CD14-positive monocyte (primary cell): ENCODE measurements at regions not wholly inside any gene's neighbourhood (a gene's known extent, or its start where the extent isn't known, plus 50 kb on each side); places are given as distances from the start of the nearest gene placed in this dataset.

ENCODE experiments used
- DNase-seq, 3 donors: peaks; one replicate each; pipeline ENCODE4 v3.0.0-alpha.2; 2011 to 2022
- H2AFZ ChIP-seq: 2 replicates; pipeline ENCODE4 v1.6.0; 2012; ENCODE audit warnings: mild to moderate bottlenecking, low read depth, low read length, inconsistent platforms; ENCODE audit not compliant: insufficient read depth, poor library complexity, severe bottlenecking
- H3K27ac ChIP-seq, 2 donors: 1 replicate in 1 of 2; 2 replicates in 1 of 2; pipeline ENCODE4 v1.5.1; 2012 to 2013; ENCODE audit warnings: low read length in 2 of 2, control low read depth in 1 of 2, inconsistent platforms in 1 of 2, low read depth in 1 of 2, mild to moderate bottlenecking in 1 of 2
- H3K27me3 ChIP-seq, 2 donors: one replicate each; pipeline versions ENCODE4 v1.6.0 to v1.6.1; 2011 to 2013; ENCODE audit warnings: low read length in 2 of 2; ENCODE audit not compliant: control insufficient read depth in 2 of 2, insufficient read depth in 2 of 2
- H3K36me3 ChIP-seq, 2 donors: replicated peaks in 1 of 2; 1 replicate in 1 of 2; 2 replicates in 1 of 2; pipeline versions ENCODE4 v1.5.1 to v1.6.1; 2012 to 2013; ENCODE audit warnings: low read length in 2 of 2, control low read depth in 1 of 2, inconsistent platforms in 1 of 2, mild to moderate bottlenecking in 1 of 2; ENCODE audit not compliant: insufficient read depth in 2 of 2, control insufficient read depth in 1 of 2
- H3K4me1 ChIP-seq, 2 donors: 1 replicate in 1 of 2; 2 replicates in 1 of 2; pipeline versions ENCODE4 v1.5.1 to v1.6.1; 2012 to 2013; ENCODE audit warnings: low read length in 2 of 2, control low read depth in 1 of 2, inconsistent platforms in 1 of 2, mild to moderate bottlenecking in 1 of 2, moderate library complexity in 1 of 2; ENCODE audit not compliant: insufficient read depth in 2 of 2, control insufficient read depth in 1 of 2
- H3K4me2 ChIP-seq: replicated peaks from 2 replicates; pipeline ENCODE3; 2012; ENCODE audit warnings: low read length, moderate library complexity, mild to moderate bottlenecking; ENCODE audit not compliant: poor library complexity, severe bottlenecking; ENCODE audit errors: extremely low read depth
- H3K4me3 ChIP-seq, 3 experiments: fragments of 200-600 bp in 1 of 3; sonication (generic) in 1 of 3; replicated peaks in 1 of 3; 1 replicate in 2 of 3; 2 replicates in 1 of 3; pipeline ENCODE4 v1.5.1; 2011 to 2013; ENCODE audit warnings: low read length in 3 of 3, mild to moderate bottlenecking in 3 of 3, control low read depth in 2 of 3, low read depth in 2 of 3, inconsistent platforms in 1 of 3, moderate library complexity in 1 of 3
- H3K79me2 ChIP-seq: 2 replicates; pipeline ENCODE4 v1.6.0; 2012; ENCODE audit warnings: mild to moderate bottlenecking, control low read depth, inconsistent platforms, low read length, moderate library complexity; ENCODE audit not compliant: insufficient read depth
- H3K9ac ChIP-seq: 2 replicates; pipeline ENCODE4 v1.6.0; 2017; ENCODE audit warnings: low read length, mild to moderate bottlenecking; ENCODE audit not compliant: insufficient read depth, poor library complexity, severe bottlenecking
- H3K9me3 ChIP-seq, 2 donors: replicated peaks in 1 of 2; 1 replicate in 1 of 2; 2 replicates in 1 of 2; pipeline versions ENCODE4 v1.5.1 to v1.6.1; 2012 to 2013; ENCODE audit warnings: low read length in 2 of 2, control low read depth in 1 of 2; ENCODE audit not compliant: control insufficient read depth in 1 of 2, insufficient read depth in 1 of 2
- H4K20me1 ChIP-seq: 2 replicates; pipeline ENCODE4 v1.6.0; 2012; ENCODE audit warnings: mild to moderate bottlenecking, low read length, control low read depth, moderate library complexity; ENCODE audit not compliant: insufficient read depth
- H3K27ac Mint-ChIP-seq, 7 donors: one replicate each; pipeline ENCODE4 v1.8.0; 2020; ENCODE audit warnings: mild to moderate bottlenecking in 7 of 7, mixed read lengths in 7 of 7, moderate library complexity in 6 of 7, inconsistent platforms in 2 of 7
- H3K27me3 Mint-ChIP-seq, 3 donors: one replicate each; pipeline ENCODE4 v1.8.0; 2021 to 2022; ENCODE audit warnings: low read depth in 3 of 3, mild to moderate bottlenecking in 3 of 3, mixed read lengths in 3 of 3, moderate library complexity in 3 of 3, inconsistent platforms in 1 of 3
- H3K36me3 Mint-ChIP-seq, 2 donors: one replicate each; pipeline ENCODE4 v1.8.0; 2020; ENCODE audit warnings: mixed read lengths in 2 of 2, inconsistent platforms in 1 of 2, mild to moderate bottlenecking in 1 of 2
- H3K4me1 Mint-ChIP-seq: one replicate; pipeline ENCODE4 v1.8.0; 2020; ENCODE audit warnings: mild to moderate bottlenecking, mixed read lengths
- H3K4me3 Mint-ChIP-seq, 2 donors: one replicate each; pipeline ENCODE4 v1.8.0; 2020; ENCODE audit warnings: mild to moderate bottlenecking in 2 of 2, mixed read lengths in 2 of 2, moderate library complexity in 1 of 2
- H3K9me3 Mint-ChIP-seq, 7 donors: one replicate each; pipeline ENCODE4 v1.8.0; 2020 to 2022; ENCODE audit warnings: mixed read lengths in 7 of 7, mild to moderate bottlenecking in 6 of 7, moderate library complexity in 6 of 7, inconsistent platforms in 2 of 7
- CTCF ChIP-seq: fragments of 200-600 bp; IDR thresholded peaks from one replicate; pipeline ENCODE4 v1.8.0; 2022; ENCODE audit warnings: antibody characterized with exemption, mild to moderate bottlenecking
- WGBS: methylation state at CpG from one replicate; pipeline ENCODE4 v1.1.5; 2013; ENCODE audit warnings: missing lambda C conversion rate; ENCODE audit not compliant: insufficient coverage; 5-methylcytosine and 5-hydroxymethylcytosine counted together
- intact Hi-C, 2 donors: fragments of 100-400 bp; cut with micrococcal nuclease; formaldehyde crosslinking; loops; one replicate each; pipeline versions ENCODE4 v1.15.0 to v1.15.1; 2023

DNA sequence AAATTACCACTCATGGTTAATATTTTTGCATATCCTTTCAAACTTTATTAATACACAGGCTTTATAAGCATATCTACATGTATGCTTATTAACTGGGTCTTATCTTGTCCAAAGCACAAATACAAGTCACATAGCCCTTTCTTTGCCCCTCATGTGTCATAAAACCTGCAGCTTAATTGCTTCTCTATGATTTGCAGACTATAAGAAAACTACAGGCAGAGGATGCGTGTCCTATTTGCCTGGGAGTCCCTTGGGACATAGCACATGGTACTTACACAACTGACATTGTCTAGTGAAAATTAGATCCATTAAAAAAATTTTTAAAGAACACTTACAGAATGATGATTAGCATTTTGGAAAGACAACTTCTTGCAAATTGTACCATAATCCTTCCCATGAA, 190.5 kb upstream of the PLEKHA5 start:
- intact Hi-C loops = no loop called here
- no peak overlapping the region for H3K9ac ChIP-seq
- no peak overlapping the region for H3K4me2 ChIP-seq
- no peaks in the 10 kb centered on the region for H3K9me3 ChIP-seq
- no peak overlapping the region for H3K4me3 ChIP-seq
- no CpG with 5 or more reads among the region's 1 CpG for WGBS
- Mint-ChIP-seq H3K4me3 (no peak overlapping the region), H3K9me3 (peaks cover 0 to 3% (median 0%) of the 10 kb centered on the region in 7 donors), H3K36me3 (no peaks in the 10 kb centered on the region), H3K27ac (no peak overlapping the region), H3K4me1 (no peaks in the 10 kb centered on the region), H3K27me3 (peaks cover 0 to 2% (median 0%) of the 10 kb centered on the region in 3 donors)
- no peak overlapping the region for H2AFZ ChIP-seq
- no peak overlapping the region for H3K27ac ChIP-seq
- TF ChIP-seq CTCF = no peak
- no peak for DNase-seq
- H3K4me1 ChIP-seq = no peaks in the 10 kb centered on the region
- H4K20me1 ChIP-seq = no peaks in the 10 kb centered on the region
- no peaks in the 10 kb centered on the region for H3K36me3 ChIP-seq
- no peaks in the 10 kb centered on the region for H3K79me2 ChIP-seq
- H3K27me3 ChIP-seq = no peaks in the 10 kb centered on the region

DNA sequence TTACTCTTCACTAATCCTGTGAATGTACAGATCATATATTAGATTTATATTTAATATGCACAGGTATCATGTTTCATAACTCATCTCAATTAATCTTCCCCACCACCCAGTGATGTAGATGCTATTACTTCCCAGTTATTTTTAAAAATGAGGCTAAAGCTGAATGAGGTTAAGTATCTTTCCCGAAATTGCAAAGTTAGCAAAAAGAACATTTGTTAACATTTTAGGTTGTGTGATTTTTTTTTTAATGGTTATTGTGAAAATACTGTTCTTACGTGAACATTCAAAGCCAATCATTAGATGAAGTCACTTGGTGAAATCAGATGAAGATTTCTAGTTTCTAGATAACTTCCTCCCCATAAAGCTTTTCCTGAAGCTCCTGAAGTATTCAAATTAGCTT, 186.9 kb upstream of the PLEKHA5 start:
- no peaks in the 10 kb centered on the region for H3K4me1 ChIP-seq
- H3K27me3 ChIP-seq = no peaks in the 10 kb centered on the region
- no peak overlapping the region for H3K4me3 ChIP-seq
- H2AFZ ChIP-seq = no peak overlapping the region
- WGBS = no CpG with 5 or more reads among the region's 2 CpGs
- Mint-ChIP-seq H3K27ac (no peak overlapping the region), H3K9me3 (peaks cover 0 to 14% (median 4%) of the 10 kb centered on the region in 7 donors), H3K36me3 (no peaks in the 10 kb centered on the region), H3K4me1 (no peaks in the 10 kb centered on the region), H3K27me3 (peaks cover 0 to 2% (median 1%) of the 10 kb centered on the region in 3 donors), H3K4me3 (no peak overlapping the region)
- no peaks in the 10 kb centered on the region for H3K9me3 ChIP-seq
- H3K36me3 ChIP-seq = no peaks in the 10 kb centered on the region
- H3K4me2 ChIP-seq = no peak overlapping the region
- no peak overlapping the region for H3K27ac ChIP-seq
- intact Hi-C loops = no loop called here
- no peaks in the 10 kb centered on the region for H4K20me1 ChIP-seq
- no peak for TF ChIP-seq CTCF
- H3K79me2 ChIP-seq = no peaks in the 10 kb centered on the region
- no peak overlapping the region for H3K9ac ChIP-seq
- no peak for DNase-seq
